OCI-LY7 (cell line): ENCODE measurements at regions not wholly inside any gene's neighbourhood (a gene's known extent, or its start where the extent isn't known, plus 50 kb on each side); places are given as distances from the start of the nearest gene placed in this dataset.

ENCODE experiments used
- BruUV-seq: library from RNA; stranded (reverse); fragments of 400-500 nt; replicated peaks from 2 replicates; lab custom pipeline; 2021; lab: Mats Ljungman, UMichigan
- CTCF ChIA-PET: fragments of 300-600 bp; sonication (Branson Sonifier 250); formaldehyde crosslinking; loops from one replicate; lab custom pipeline; 2022; ENCODE audit warnings: antibody characterized with exemption; ENCODE audit not compliant: unreplicated experiment; lab: Charles Lee
- POLR2A ChIA-PET: fragments of 300-600 bp; sonication (Branson Sonifier 250); formaldehyde crosslinking; loops from one replicate; lab custom pipeline; 2022; ENCODE audit warnings: antibody characterized with exemption; lab: Charles Lee
- DNase-seq: peaks from one replicate; pipeline ENCODE4 v3.0.0-alpha.2; 2015; ENCODE audit warnings: low spot score
- H2AFZ ChIP-seq: fragments of 200-600 bp; sonication (generic), shearing (Covaris generic); 2 replicates; pipeline ENCODE4 v1.6.1; 2014; ENCODE audit warnings: mild to moderate bottlenecking, antibody characterized with exemption, low read length, moderate library complexity
- H3K27ac ChIP-seq: fragments of 200-600 bp; sonication (generic); 2 replicates; pipeline ENCODE4 v1.5.1; 2014; ENCODE audit warnings: mixed run types, low read depth, mild to moderate bottlenecking, moderate library complexity, low read length, inconsistent platforms; ENCODE audit not compliant: poor library complexity, severe bottlenecking
- H3K36me3 ChIP-seq: fragments of 200-600 bp; sonication (generic); 2 replicates; pipeline ENCODE4 v1.6.1; 2014; ENCODE audit warnings: mild to moderate bottlenecking, antibody characterized with exemption, low read length, moderate library complexity, mixed read lengths; ENCODE audit not compliant: insufficient read depth
- H3K4me1 ChIP-seq: fragments of 200-600 bp; sonication (generic); 2 replicates; pipeline ENCODE4 v1.5.1; 2014; ENCODE audit warnings: mild to moderate bottlenecking, low read length; ENCODE audit not compliant: insufficient read depth, poor library complexity, severe bottlenecking
- H3K4me2 ChIP-seq: fragments of 200-600 bp; sonication (generic); 2 replicates; pipeline ENCODE4 v1.6.1; 2014; ENCODE audit warnings: mild to moderate bottlenecking, low read length
- H3K4me3 ChIP-seq: fragments of 200-600 bp; sonication (generic); 2 replicates; pipeline ENCODE4 v1.5.1; 2014; ENCODE audit warnings: mild to moderate bottlenecking, low read depth, low read length; ENCODE audit not compliant: poor library complexity, severe bottlenecking
- H3K79me2 ChIP-seq: fragments of 200-600 bp; sonication (generic); 2 replicates; pipeline ENCODE4 v1.6.1; 2016; ENCODE audit warnings: low read depth, mild to moderate bottlenecking, low read length, moderate library complexity, mixed read lengths; ENCODE audit not compliant: insufficient read depth
- H3K9me2 ChIP-seq: fragments of 200-600 bp; sonication (generic); 2 replicates; pipeline ENCODE4 v1.6.1; 2016; ENCODE audit warnings: mild to moderate bottlenecking, low read length, mixed read lengths; ENCODE audit not compliant: insufficient read depth
- H3K9me3 ChIP-seq: fragments of 200-600 bp; sonication (generic); 2 replicates; pipeline ENCODE4 v1.6.1; 2014; ENCODE audit warnings: mild to moderate bottlenecking, mixed run types, low read length, mixed read lengths
- H4K20me1 ChIP-seq: fragments of 200-600 bp; sonication (generic); 2 replicates; pipeline ENCODE4 v1.6.1; 2014; ENCODE audit warnings: mild to moderate bottlenecking, antibody characterized with exemption, low read length, moderate library complexity, mixed read lengths; ENCODE audit not compliant: insufficient read depth
- EZH2phosphoT487 ChIP-seq: fragments of 200-600 bp; sonication (generic); IDR thresholded peaks from 2 replicates; pipeline ENCODE4 v1.6.1; 2018; ENCODE audit warnings: low read depth, borderline replicate concordance, mild to moderate bottlenecking, mixed run types, antibody characterized with exemption, low read length, moderate library complexity, mixed read lengths
- intact Hi-C: fragments of 100-400 bp; cut with micrococcal nuclease; formaldehyde crosslinking; loops from one replicate; pipeline ENCODE4 v1.10.0; 2022; ENCODE audit not compliant: unreplicated experiment
- TF ChIP-seq, protein P1 (sequence below): fragments of 200-600 bp; sonication (generic); conservative IDR thresholded peaks from 2 replicates; pipeline ENCODE4 v1.5.1; 2014; ENCODE audit warnings: mild to moderate bottlenecking, antibody characterized with exemption, low read length, moderate library complexity, mixed read lengths

GRCh38 chr22:47563406-47564157 lies 801.1 kb downstream of the TBC1D22A start:
- no peaks in the 10 kb centered on the region for H3K4me1 ChIP-seq
- H3K4me2 ChIP-seq = no peak overlapping the region
- no TSS peak for BruUV-seq
- no peak overlapping the region for H3K27ac ChIP-seq
- no peak for TF ChIP-seq EZH2phosphoT487
- TF ChIP-seq, protein P1, sequence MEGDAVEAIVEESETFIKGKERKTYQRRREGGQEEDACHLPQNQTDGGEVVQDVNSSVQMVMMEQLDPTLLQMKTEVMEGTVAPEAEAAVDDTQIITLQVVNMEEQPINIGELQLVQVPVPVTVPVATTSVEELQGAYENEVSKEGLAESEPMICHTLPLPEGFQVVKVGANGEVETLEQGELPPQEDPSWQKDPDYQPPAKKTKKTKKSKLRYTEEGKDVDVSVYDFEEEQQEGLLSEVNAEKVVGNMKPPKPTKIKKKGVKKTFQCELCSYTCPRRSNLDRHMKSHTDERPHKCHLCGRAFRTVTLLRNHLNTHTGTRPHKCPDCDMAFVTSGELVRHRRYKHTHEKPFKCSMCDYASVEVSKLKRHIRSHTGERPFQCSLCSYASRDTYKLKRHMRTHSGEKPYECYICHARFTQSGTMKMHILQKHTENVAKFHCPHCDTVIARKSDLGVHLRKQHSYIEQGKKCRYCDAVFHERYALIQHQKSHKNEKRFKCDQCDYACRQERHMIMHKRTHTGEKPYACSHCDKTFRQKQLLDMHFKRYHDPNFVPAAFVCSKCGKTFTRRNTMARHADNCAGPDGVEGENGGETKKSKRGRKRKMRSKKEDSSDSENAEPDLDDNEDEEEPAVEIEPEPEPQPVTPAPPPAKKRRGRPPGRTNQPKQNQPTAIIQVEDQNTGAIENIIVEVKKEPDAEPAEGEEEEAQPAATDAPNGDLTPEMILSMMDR = no peak
- no peaks in the 10 kb centered on the region for H3K9me2 ChIP-seq
- H4K20me1 ChIP-seq = no peaks in the 10 kb centered on the region
- H2AFZ ChIP-seq = no peak overlapping the region
- H3K4me3 ChIP-seq = no peak overlapping the region
- no peaks in the 10 kb centered on the region for H3K36me3 ChIP-seq
- no peaks in the 10 kb centered on the region for H3K79me2 ChIP-seq
- no peak for DNase-seq
- intact Hi-C loops = no loop called here
- CTCF ChIA-PET = no interaction called here
- no peaks in the 10 kb centered on the region for H3K9me3 ChIP-seq
- POLR2A ChIA-PET = interaction anchor here (0.7 kb wide), 1 partner anchor 98 kb away, joined by 5 read pairs; no protein-coding TSS in a partner anchor

DNA sequence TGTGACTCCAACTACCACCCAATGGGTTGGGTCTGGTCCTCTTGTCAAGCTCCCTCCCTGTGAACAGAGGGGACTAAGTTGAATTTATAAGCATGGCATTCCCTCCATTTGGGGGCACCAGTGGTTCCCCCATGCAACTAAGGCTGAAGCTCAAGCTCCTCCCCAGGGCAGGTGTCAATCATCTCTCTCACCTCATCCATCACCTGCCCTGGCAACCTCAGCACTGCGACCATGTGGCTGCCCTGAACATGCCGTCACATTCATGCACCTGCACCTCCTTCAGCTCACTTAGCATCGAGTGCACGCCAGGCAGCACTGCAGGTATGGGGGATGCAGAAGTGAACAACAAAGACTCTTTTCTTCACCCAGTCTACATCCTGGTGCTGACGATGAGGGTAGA lies 799.3 kb downstream of the TBC1D22A start:
- intact Hi-C loops = no loop called here
- H3K27ac ChIP-seq = no peak overlapping the region
- no TSS peak for BruUV-seq
- no peak overlapping the region for H2AFZ ChIP-seq
- H3K9me2 ChIP-seq = no peaks in the 10 kb centered on the region
- POLR2A ChIA-PET = no interaction called here
- no peak for DNase-seq
- H3K36me3 ChIP-seq = no peaks in the 10 kb centered on the region
- H3K4me2 ChIP-seq = no peak overlapping the region
- TF ChIP-seq EZH2phosphoT487 = no peak
- TF ChIP-seq, protein P1 = no peak
- no peaks in the 10 kb centered on the region for H3K4me1 ChIP-seq
- CTCF ChIA-PET = interaction anchor here (0.6 kb wide), 1 partner anchor 1555 kb away, joined by 4 read pairs; no protein-coding TSS in a partner anchor
- H3K9me3 ChIP-seq = no peaks in the 10 kb centered on the region
- H3K79me2 ChIP-seq = no peaks in the 10 kb centered on the region
- no peaks in the 10 kb centered on the region for H4K20me1 ChIP-seq
- H3K4me3 ChIP-seq = no peak overlapping the region

DNA sequence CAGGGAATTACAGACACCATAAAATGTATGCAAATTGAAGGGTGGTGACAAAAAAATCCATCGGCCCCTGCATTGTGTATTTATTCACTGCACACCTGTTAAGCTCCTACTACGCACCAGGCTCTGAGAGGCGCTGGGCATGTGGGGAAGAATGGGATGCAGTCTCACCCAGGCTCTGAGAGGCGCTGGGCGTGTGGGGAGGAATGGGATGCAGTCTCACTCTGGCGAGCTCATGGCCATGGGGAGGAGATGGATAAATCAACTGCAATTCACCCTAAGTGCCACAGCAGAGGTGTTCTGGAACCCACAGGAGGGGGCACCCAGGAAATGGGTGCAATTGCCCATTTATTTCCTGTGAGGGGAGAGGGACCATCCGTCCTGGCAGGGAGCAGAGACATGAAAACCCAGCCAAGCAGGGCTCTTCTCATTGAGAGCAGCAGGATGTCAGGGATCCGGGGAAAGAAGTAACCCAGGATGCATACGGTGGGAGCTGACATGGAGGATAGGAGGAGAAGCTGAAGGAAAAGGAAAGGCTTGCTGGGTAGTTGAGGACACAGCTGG lies 798.7 kb downstream of the TBC1D22A start:
- TF ChIP-seq, protein P1 = no peak
- TF ChIP-seq EZH2phosphoT487 = no peak
- ChIA-PET POLR2A (no interaction called here), CTCF (interaction anchor here (0.5 to 0.6 kb wide), 2 partner anchors 1555 to 1791 kb away, joined by 3 to 4 read pairs; no protein-coding TSS in a partner anchor)
- no peaks in the 10 kb centered on the region for H4K20me1 ChIP-seq
- BruUV-seq = no TSS peak
- intact Hi-C loops = no loop called here
- H2AFZ ChIP-seq = no peak overlapping the region
- H3K79me2 ChIP-seq = no peaks in the 10 kb centered on the region
- no peaks in the 10 kb centered on the region for H3K9me3 ChIP-seq
- no peak for DNase-seq
- H3K9me2 ChIP-seq = no peaks in the 10 kb centered on the region
- H3K4me2 ChIP-seq = no peak overlapping the region
- H3K36me3 ChIP-seq = no peaks in the 10 kb centered on the region
- no peaks in the 10 kb centered on the region for H3K4me1 ChIP-seq
- H3K27ac ChIP-seq = no peak overlapping the region
- H3K4me3 ChIP-seq = no peak overlapping the region
